Lung (tissue), 11 donors: ENCODE measurements at regions not wholly inside any gene's neighbourhood (a gene's known extent, or its start where the extent isn't known, plus 50 kb on each side); places are given as distances from the start of the nearest gene placed in this dataset.

Experiments
- ATAC-seq: fragments of 200-7000 bp; cut with Tn5 transposase; one replicate; pipeline ENCODE4 v1.9.1; 2020; ENCODE audit warnings: moderate number of reproducible peaks; ENCODE audit not compliant: insufficient read depth, low FRiP score
- DNase-seq, 3 donors: peaks; one replicate each; pipeline ENCODE4 v3.0.0-alpha.2; 2013 to 2017
- H3K27ac ChIP-seq, 2 donors: one replicate each; pipeline ENCODE4 v1.5.1; 2013; ENCODE audit warnings: mild to moderate bottlenecking in 2 of 2, moderate library complexity in 2 of 2, control low read depth in 1 of 2, inconsistent platforms in 1 of 2, low read depth in 1 of 2, low read length in 1 of 2
- H3K27me3 ChIP-seq, 3 donors: one replicate each; pipeline ENCODE4 v1.5.1; 2013; ENCODE audit warnings: low read length in 2 of 3; ENCODE audit not compliant: control insufficient read depth in 3 of 3, insufficient read depth in 3 of 3
- H3K36me3 ChIP-seq, 4 donors: one replicate each; pipeline ENCODE4 v1.5.1; 2013; ENCODE audit warnings: low read length in 4 of 4, mild to moderate bottlenecking in 1 of 4, moderate library complexity in 1 of 4; ENCODE audit not compliant: control insufficient read depth in 4 of 4, insufficient read depth in 4 of 4
- H3K4me1 ChIP-seq, 5 donors: one replicate each; pipeline ENCODE4 v1.5.1; 2013; ENCODE audit warnings: low read length in 5 of 5, mild to moderate bottlenecking in 2 of 5, moderate library complexity in 1 of 5; ENCODE audit not compliant: control insufficient read depth in 5 of 5, insufficient read depth in 5 of 5
- H3K4me3 ChIP-seq: one replicate; pipeline ENCODE4 v1.5.1; 2013; ENCODE audit warnings: mild to moderate bottlenecking, control low read depth, moderate library complexity
- H3K9ac ChIP-seq, 2 donors: one replicate each; pipeline ENCODE4 v1.5.1; 2013; ENCODE audit warnings: low read length in 2 of 2, control low read depth in 1 of 2; ENCODE audit not compliant: insufficient read depth in 1 of 2
- H3K9me3 ChIP-seq, 4 donors: one replicate each; pipeline ENCODE4 v1.5.1; 2013; ENCODE audit warnings: low read length in 3 of 4, mild to moderate bottlenecking in 1 of 4, moderate library complexity in 1 of 4; ENCODE audit not compliant: control insufficient read depth in 4 of 4, insufficient read depth in 3 of 4
- WGBS, 2 donors: extraction: QIAGEN DNeasy Blood & Tissue Kit; methylation state at CpG; one replicate each; pipeline ENCODE4 v1.1.7; 2013; 5-methylcytosine and 5-hydroxymethylcytosine counted together
- TF ChIP-seq, protein P1 (sequence below): IDR thresholded peaks from 2 replicates; pipeline ENCODE4 v1.5.1; 2012; ENCODE audit warnings: mild to moderate bottlenecking; ENCODE audit errors: control extremely low read depth, extremely low read depth
- donor health status: control.
- donor health status: control.
- donor health status: Bipolar disorder and iron deficiency.
- donor health status: healthy.
- donor health status: DM: yes; HTN: yes; CAD: no.

DNA sequence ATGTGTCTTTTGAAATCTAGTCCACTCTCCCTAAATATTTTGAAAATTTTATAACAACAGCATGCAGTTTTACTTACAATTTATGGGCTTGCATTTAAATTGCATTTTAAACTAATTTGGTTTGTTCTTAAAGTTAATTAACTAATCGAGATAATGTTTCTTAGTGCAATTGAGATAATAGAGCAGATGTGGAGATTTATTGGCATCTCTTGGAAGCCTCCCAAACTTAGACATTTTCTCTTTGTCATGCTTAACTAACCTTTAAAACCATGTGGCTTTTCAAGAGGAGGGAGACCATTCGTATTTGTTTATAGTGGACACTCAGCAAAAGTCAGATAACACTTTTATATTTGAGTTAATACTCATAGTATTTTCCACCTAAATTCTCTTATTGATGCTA lies 887.0 kb upstream of the CELF2 start:
- no peaks in the 10 kb centered on the region for H3K27me3 ChIP-seq
- H3K27ac ChIP-seq = no peak overlapping the region
- H3K4me3 ChIP-seq = no peak overlapping the region
- no peaks in the 10 kb centered on the region for H3K9me3 ChIP-seq
- no peak overlapping the region for H3K9ac ChIP-seq
- ATAC-seq = no peak
- H3K4me1 ChIP-seq = peaks cover 0 to 7% (median 0%) of the 10 kb centered on the region in 5 donors
- DNase-seq = no peak
- no peaks in the 10 kb centered on the region for H3K36me3 ChIP-seq
- 63 to 88% methylated on average over 2 of the region's 2 CpGs for WGBS, 2 donors
- TF ChIP-seq, protein P1, sequence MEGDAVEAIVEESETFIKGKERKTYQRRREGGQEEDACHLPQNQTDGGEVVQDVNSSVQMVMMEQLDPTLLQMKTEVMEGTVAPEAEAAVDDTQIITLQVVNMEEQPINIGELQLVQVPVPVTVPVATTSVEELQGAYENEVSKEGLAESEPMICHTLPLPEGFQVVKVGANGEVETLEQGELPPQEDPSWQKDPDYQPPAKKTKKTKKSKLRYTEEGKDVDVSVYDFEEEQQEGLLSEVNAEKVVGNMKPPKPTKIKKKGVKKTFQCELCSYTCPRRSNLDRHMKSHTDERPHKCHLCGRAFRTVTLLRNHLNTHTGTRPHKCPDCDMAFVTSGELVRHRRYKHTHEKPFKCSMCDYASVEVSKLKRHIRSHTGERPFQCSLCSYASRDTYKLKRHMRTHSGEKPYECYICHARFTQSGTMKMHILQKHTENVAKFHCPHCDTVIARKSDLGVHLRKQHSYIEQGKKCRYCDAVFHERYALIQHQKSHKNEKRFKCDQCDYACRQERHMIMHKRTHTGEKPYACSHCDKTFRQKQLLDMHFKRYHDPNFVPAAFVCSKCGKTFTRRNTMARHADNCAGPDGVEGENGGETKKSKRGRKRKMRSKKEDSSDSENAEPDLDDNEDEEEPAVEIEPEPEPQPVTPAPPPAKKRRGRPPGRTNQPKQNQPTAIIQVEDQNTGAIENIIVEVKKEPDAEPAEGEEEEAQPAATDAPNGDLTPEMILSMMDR = no peak

DNA sequence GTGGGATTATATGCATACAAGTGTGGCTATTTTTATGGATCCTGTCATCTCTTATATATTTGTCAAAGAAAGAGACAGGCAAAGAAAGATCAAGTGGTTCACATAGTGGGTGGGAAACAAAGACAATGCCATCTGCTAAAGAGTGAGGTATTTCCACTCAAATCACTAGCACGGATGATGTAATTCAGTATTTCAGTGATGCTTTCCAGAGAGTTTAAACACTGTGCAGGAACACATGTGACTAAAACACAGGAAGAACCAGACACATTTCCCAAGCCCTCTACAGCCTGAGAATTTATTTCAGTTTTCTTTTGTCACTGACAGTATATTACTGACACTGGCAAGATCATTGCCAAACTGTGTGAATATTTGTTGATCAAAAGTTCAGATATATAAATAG lies 885.7 kb upstream of the CELF2 start:
- WGBS, 2 donors = 40 to 58% methylated on average over 1 of the region's 1 CpG
- H3K36me3 ChIP-seq = no peaks in the 10 kb centered on the region
- peak in 1 of 3 donors; percentile 54 for DNase-seq
- H3K27me3 ChIP-seq = no peaks in the 10 kb centered on the region
- peaks cover 0 to 7% (median 0%) of the 10 kb centered on the region in 5 donors for H3K4me1 ChIP-seq
- no peak for ATAC-seq
- H3K4me3 ChIP-seq = no peak overlapping the region
- no peak overlapping the region for H3K27ac ChIP-seq
- TF ChIP-seq, protein P1 = no peak
- H3K9ac ChIP-seq = no peak overlapping the region
- no peaks in the 10 kb centered on the region for H3K9me3 ChIP-seq

DNA sequence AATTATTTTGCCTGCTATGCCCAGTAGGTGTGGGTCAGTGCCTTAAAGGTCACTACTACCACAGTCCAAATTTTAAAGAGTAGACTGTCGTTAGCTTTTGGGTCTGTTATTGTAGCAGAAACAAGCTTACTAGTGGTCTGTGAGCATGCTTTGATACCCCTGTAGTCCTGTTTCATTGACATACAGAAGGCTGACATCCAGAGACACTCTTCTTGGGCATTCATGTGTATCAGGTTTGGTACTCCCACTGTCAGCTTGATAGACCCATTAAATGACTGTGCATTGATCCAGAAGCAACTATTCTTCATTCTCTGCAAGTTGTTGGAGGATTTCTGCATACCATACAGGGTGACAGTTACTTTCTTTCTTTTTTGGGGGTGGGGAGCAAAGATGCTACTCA lies 884.4 kb upstream of the CELF2 start:
- TF ChIP-seq, protein P1 = no peak
- ATAC-seq (no peak), DNase-seq (no peak)
- Histone ChIP-seq H3K36me3 (no peaks in the 10 kb centered on the region), H3K9ac (no peak overlapping the region), H3K27me3 (no peaks in the 10 kb centered on the region), H3K9me3 (no peaks in the 10 kb centered on the region), H3K27ac (no peak overlapping the region), H3K4me1 (peaks cover 0 to 7% (median 0%) of the 10 kb centered on the region in 5 donors), H3K4me3 (no peak overlapping the region)
- WGBS, 2 donors = 81 to 94% methylated on average over 1 of the region's 1 CpG

DNA sequence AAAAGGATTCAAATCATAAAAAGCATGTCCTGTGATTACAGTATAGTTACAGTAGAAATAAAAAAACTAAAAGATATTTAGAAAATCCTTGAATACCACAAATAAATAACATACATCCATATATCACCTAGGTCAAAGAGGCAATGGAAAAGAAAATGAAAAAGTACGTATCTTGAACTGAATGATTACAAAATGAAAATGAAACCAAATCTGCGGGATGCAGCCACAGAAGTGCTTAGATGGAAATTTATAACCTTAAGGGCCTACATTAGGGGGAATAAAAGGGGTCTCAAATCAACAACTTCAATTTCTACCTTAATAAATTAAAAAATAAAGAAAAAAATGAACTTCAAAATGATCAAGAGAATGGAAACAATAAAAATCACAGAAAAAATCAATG lies 879.0 kb upstream of the CELF2 start:
- WGBS, 2 donors = 24 to 47% methylated on average over 2 of the region's 2 CpGs
- no peak for ATAC-seq

More for the DNA sequence above, 879.0 kb upstream of the CELF2 start:
- H3K9ac ChIP-seq = no peak overlapping the region
- H3K27me3 ChIP-seq = no peaks in the 10 kb centered on the region
- H3K4me1 ChIP-seq = no peaks in the 10 kb centered on the region
- no peaks in the 10 kb centered on the region for H3K9me3 ChIP-seq
- TF ChIP-seq, protein P1 = no peak
- no peak overlapping the region for H3K27ac ChIP-seq
- no peaks in the 10 kb centered on the region for H3K36me3 ChIP-seq
- no peak overlapping the region for H3K4me3 ChIP-seq
- DNase-seq = peak in 1 of 3 donors; percentile 19
